ENCODE measurements at regions not wholly inside any gene's neighbourhood (a gene's known extent, or its start where the extent isn't known, plus 50 kb on each side); places are given as distances from the start of the nearest gene placed in this dataset.

- TF ChIP-seq CTCF (IDR thresholded peaks at IDR 0.05; ENCODE audit: low read depth, low read length) (no peak), EZH2phosphoT487 (IDR thresholded peaks at IDR 0.05; ENCODE audit: low read depth) (no peak)
Observed at GRCh38 chr15:97143592-97144376, 813.3 kb downstream of the NR2F2 start.

All from OCI-LY3 (cell line).